Body of pancreas (tissue), 4 donors: ENCODE measurements at regions not wholly inside any gene's neighbourhood (a gene's known extent, or its start where the extent isn't known, plus 50 kb on each side); places are given as distances from the start of the nearest gene placed in this dataset.

Source experiments
- ATAC-seq: fragments of 150-250 bp; one replicate; pipeline ENCODE4 v1.9.1; 2016
- DNase-seq, 4 donors: peaks; one replicate each; pipeline ENCODE4 v3.0.0-alpha.2; 2019
- H3K27ac ChIP-seq, 4 donors: fragments of 200-600 bp; sonication (generic); 1 replicate in 3 of 4; 2 replicates in 1 of 4; pipeline versions ENCODE4 v1.5.1 to v1.6.1; 2016 to 2019; ENCODE audit warnings: mild to moderate bottlenecking in 1 of 4, mixed read lengths in 1 of 4, moderate library complexity in 1 of 4
- H3K27me3 ChIP-seq, 2 donors: fragments of 200-600 bp; sonication (generic); one replicate each; pipeline ENCODE4 v1.6.0; 2016; ENCODE audit warnings: mild to moderate bottlenecking in 1 of 2
- H3K36me3 ChIP-seq, 2 donors: fragments of 200-600 bp; sonication (generic); replicated peaks in 1 of 2; 2 replicates each; pipeline ENCODE4 v1.5.1; 2016; ENCODE audit warnings: low read depth in 2 of 2; ENCODE audit not compliant: insufficient read depth in 1 of 2
- H3K4me1 ChIP-seq: fragments of 200-600 bp; sonication (generic); one replicate; pipeline ENCODE4 v1.6.0; 2016
- H3K4me3 ChIP-seq, 2 donors: fragments of 200-600 bp; sonication (generic); 1 replicate in 1 of 2; 2 replicates in 1 of 2; pipeline ENCODE4 v1.5.1; 2016 to 2019
- H3K9me3 ChIP-seq, 3 donors: fragments of 200-600 bp; sonication (generic); 1 replicate in 2 of 3; 2 replicates in 1 of 3; pipeline ENCODE4 v1.5.1; 2016
- CTCF ChIP-seq, 7 experiments: fragments of 450-650 bp in 4 of 7; fragments of 200-600 bp in 3 of 7; sonication (generic) in 3 of 7; IDR thresholded peaks; one replicate each; pipeline ENCODE4 v1.5.1; 2016 to 2019; ENCODE audit warnings: antibody characterized with exemption in 7 of 7
- POLR2A ChIP-seq, 3 donors: fragments of 450-650 bp; IDR thresholded peaks; one replicate each; pipeline ENCODE4 v1.6.1; 2016; ENCODE audit warnings: antibody characterized with exemption in 3 of 3, mild to moderate bottlenecking in 2 of 3
- WGBS, 2 donors: methylation state at CpG; one replicate each; pipeline ENCODE4 v1.1.5; 2017; 5-methylcytosine and 5-hydroxymethylcytosine counted together
- intact Hi-C: fragments of 100-400 bp; cut with DNase I; formaldehyde crosslinking; loops from one replicate; pipeline ENCODE4 v1.15.1; 2023

DNA sequence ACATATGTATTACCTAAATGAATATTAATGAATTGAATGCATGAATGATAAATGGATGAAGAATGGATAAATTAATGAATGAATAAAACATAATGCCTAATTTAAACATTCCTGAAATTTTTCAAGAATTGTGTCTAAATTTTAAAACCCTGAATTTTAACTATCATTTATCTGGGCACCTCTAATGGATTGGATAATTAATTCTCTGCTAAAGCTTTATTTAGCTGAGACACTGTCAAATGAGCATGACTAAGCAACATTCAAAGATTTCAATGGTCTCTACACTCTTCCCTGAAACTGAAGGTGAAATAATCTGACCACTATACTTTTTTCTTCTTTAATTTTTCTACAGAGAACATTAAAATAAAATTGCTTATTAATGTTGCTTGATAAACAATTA is 1197.7 kb downstream of the C4orf33 start:
- Histone ChIP-seq H3K36me3 (no peaks in the 10 kb centered on the region), H3K4me3 (no peak overlapping the region), H3K4me1 (no peaks in the 10 kb centered on the region), H3K9me3 (no peaks in the 10 kb centered on the region), H3K27me3 (no peaks in the 10 kb centered on the region), H3K27ac (no peak overlapping the region)
- ATAC-seq: no peak
- no peak for TF ChIP-seq CTCF (IDR thresholded peaks at IDR 0.05)
- TF ChIP-seq POLR2A (IDR thresholded peaks at IDR 0.05): no peak
- no peak for DNase-seq
- intact Hi-C loops: no loop called here

DNA sequence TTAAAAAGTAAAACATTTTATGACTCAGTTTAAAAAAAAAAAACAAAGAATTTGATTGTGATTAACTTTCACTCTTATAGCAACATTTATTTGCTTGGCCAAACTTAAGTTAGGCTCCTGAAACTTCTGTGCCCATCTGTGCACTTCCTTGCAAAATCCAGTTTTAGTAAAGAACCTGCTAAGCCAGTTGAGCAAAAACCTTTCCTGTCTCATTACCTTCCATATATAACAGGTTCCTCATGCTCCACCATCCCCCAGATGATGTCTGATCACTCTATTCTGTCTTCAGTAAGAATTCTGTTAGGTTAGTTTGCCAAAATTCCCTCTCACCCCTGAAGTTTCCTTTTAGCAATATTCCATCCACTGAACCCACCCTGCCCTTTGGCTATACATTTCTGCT is 1200.5 kb downstream of the C4orf33 start:
- Histone ChIP-seq H3K4me1 (no peaks in the 10 kb centered on the region), H3K4me3 (no peak overlapping the region), H3K9me3 (no peaks in the 10 kb centered on the region), H3K36me3 (no peaks in the 10 kb centered on the region), H3K27ac (no peak overlapping the region), H3K27me3 (no peaks in the 10 kb centered on the region)
- no peak for DNase-seq
- no peak for TF ChIP-seq CTCF (IDR thresholded peaks at IDR 0.05)
- TF ChIP-seq POLR2A (IDR thresholded peaks at IDR 0.05): no peak
- intact Hi-C loops: no loop called here
- ATAC-seq: no peak

DNA sequence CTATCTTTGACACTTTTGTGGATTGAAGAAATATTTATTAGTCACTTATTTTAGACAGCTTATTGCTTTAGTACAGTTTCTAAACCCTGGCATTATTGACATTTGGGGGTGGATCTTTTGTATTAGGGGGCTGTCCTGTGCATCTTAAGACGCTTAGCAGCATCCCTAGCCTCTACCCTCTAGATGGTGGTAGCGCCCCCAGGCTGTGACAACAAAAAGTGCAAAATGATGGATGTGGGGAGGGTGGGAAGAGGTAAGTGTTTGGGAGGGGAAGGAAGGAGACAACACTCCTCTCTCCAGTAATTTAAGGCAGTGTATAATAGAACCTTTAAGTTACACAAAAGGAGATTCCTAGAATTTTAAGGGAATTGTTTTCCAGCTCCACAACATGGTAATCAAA is 1210.6 kb downstream of the C4orf33 start:
- WGBS, 2 donors: 33 to 58% methylated on average over 2 of the region's 2 CpGs
- H3K4me3 ChIP-seq: no peak overlapping the region

DNA sequence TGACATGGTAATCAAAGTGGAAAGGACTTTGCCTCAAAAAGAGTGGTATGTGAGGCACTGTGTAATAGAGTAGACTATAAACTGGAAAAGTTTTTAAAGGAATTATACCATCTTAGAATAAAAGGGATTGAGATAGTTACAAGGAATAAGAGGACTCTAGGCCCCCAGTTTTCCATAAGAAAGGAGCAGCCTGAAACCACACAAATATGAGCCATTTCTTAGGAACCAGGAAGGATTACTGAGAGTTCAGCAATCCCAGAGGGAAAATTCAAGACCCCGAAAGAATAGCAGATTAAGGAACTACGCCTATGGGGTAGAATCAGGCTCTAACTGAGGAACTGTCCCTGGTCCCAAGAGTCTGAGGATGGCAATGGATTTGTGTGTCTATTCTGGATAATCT is 1213.3 kb downstream of the C4orf33 start:
- H3K27me3 ChIP-seq: no peaks in the 10 kb centered on the region
- ATAC-seq: no peak
- H3K9me3 ChIP-seq: no peaks in the 10 kb centered on the region
- intact Hi-C loops: no loop called here
- no peak overlapping the region for H3K4me3 ChIP-seq
- WGBS, 2 donors: 90 to 95% methylated on average over 2 of the region's 2 CpGs
- no peaks in the 10 kb centered on the region for H3K4me1 ChIP-seq
- H3K36me3 ChIP-seq: no peaks in the 10 kb centered on the region
- no peak for DNase-seq
- TF ChIP-seq CTCF (IDR thresholded peaks at IDR 0.05): no peak
- no peak for TF ChIP-seq POLR2A (IDR thresholded peaks at IDR 0.05)
- no peak overlapping the region for H3K27ac ChIP-seq

More for the DNA sequence above, 1210.6 kb downstream of the C4orf33 start:
- TF ChIP-seq CTCF (IDR thresholded peaks at IDR 0.05): no peak
- TF ChIP-seq POLR2A (IDR thresholded peaks at IDR 0.05): no peak
- H3K27ac ChIP-seq: no peak overlapping the region
- H3K36me3 ChIP-seq: no peaks in the 10 kb centered on the region
- no peak for ATAC-seq
- DNase-seq: no peak
- no peaks in the 10 kb centered on the region for H3K9me3 ChIP-seq
- no peaks in the 10 kb centered on the region for H3K4me1 ChIP-seq
- no peaks in the 10 kb centered on the region for H3K27me3 ChIP-seq
- intact Hi-C loops: no loop called here

DNA sequence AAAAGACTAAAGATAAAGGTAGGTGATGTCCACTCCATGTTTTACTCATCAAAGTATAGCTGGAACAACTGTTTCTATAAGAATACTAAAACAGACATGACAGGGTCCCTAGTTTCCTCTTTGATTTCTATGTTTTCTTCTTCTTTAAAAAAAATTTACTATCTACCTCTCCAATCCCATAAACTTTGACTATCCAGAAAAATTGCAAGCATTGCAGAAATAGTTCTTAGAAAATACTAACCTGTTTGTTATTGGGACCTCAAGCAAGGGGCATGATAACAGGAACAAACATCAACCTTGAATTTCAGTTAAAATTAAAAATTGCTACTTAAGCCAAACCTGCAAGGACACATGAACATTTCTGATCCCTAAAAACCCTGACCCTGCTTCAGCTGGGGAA is 1226.5 kb downstream of the C4orf33 start:
- no peak overlapping the region for H3K4me3 ChIP-seq
- TF ChIP-seq CTCF (IDR thresholded peaks at IDR 0.05) (no peak), POLR2A (IDR thresholded peaks at IDR 0.05) (no peak)
- no peak overlapping the region for H3K27ac ChIP-seq
- intact Hi-C loops: no loop called here
- H3K9me3 ChIP-seq: no peaks in the 10 kb centered on the region
- H3K4me1 ChIP-seq: no peaks in the 10 kb centered on the region
- H3K36me3 ChIP-seq: no peaks in the 10 kb centered on the region
- H3K27me3 ChIP-seq: no peaks in the 10 kb centered on the region
- no peak for ATAC-seq
- no peak for DNase-seq
